Gastroesophageal sphincter (tissue), 4 donors: ENCODE measurements at regions not wholly inside any gene's neighbourhood (a gene's known extent, or its start where the extent isn't known, plus 50 kb on each side); places are given as distances from the start of the nearest gene placed in this dataset.

Experiments
- ATAC-seq: fragments of 150-250 bp; one replicate; pipeline ENCODE4 v1.9.1; 2016; ENCODE audit warnings: mild to moderate bottlenecking, moderate library complexity
- H3K27ac ChIP-seq, 4 donors: fragments of 200-600 bp; sonication (generic) in 3 of 4; 1 replicate in 3 of 4; 2 replicates in 1 of 4; pipeline ENCODE4 v1.5.1; 2016 to 2019
- H3K27me3 ChIP-seq: fragments of 200-600 bp; sonication (generic); one replicate; pipeline ENCODE4 v1.5.1; 2019
- H3K36me3 ChIP-seq, 2 donors: fragments of 200-600 bp; sonication (generic); one replicate each; pipeline ENCODE4 v1.5.1; 2019; ENCODE audit warnings: control low read depth in 1 of 2
- H3K4me1 ChIP-seq, 3 donors: fragments of 200-600 bp; sonication (generic); 1 replicate in 2 of 3; 2 replicates in 1 of 3; pipeline ENCODE4 v1.5.1; 2016 to 2019; ENCODE audit warnings: control low read depth in 2 of 3
- H3K4me3 ChIP-seq, 2 donors: fragments of 200-600 bp; sonication (generic); one replicate each; pipeline ENCODE4 v1.5.1; 2019; ENCODE audit warnings: mild to moderate bottlenecking in 1 of 2, moderate library complexity in 1 of 2
- H3K9me3 ChIP-seq, 3 donors: fragments of 200-600 bp; sonication (generic); one replicate each; pipeline ENCODE4 v1.5.1; 2017 to 2019; ENCODE audit warnings: control low read depth in 2 of 3
- CTCF ChIP-seq, 4 experiments: fragments of 200-600 bp in 2 of 4; fragments of 450-650 bp in 2 of 4; sonication (generic) in 1 of 4; IDR thresholded peaks; one replicate each; pipeline ENCODE4 v1.5.1; 2017 to 2019; ENCODE audit warnings: antibody characterized with exemption in 4 of 4, mild to moderate bottlenecking in 2 of 4, moderate library complexity in 2 of 4
- EP300 ChIP-seq: sonication (generic); formaldehyde crosslinking; IDR thresholded peaks from one replicate; pipeline ENCODE4 v1.6.1; 2017; ENCODE audit warnings: antibody characterized with exemption, mild to moderate bottlenecking
- POLR2A ChIP-seq, 2 donors: fragments of 450-650 bp; IDR thresholded peaks; one replicate each; pipeline ENCODE4 v1.6.1; 2017; ENCODE audit warnings: antibody characterized with exemption in 2 of 2, mild to moderate bottlenecking in 2 of 2, moderate library complexity in 1 of 2
- POLR2AphosphoS5 ChIP-seq: sonication (generic); formaldehyde crosslinking; IDR thresholded peaks from one replicate; pipeline ENCODE4 v1.6.1; 2017; ENCODE audit warnings: antibody characterized with exemption
- WGBS, 2 donors: methylation state at CpG; one replicate each; pipeline ENCODE4 v1.1.5; 2018; ENCODE audit warnings: low coverage in 1 of 2; 5-methylcytosine and 5-hydroxymethylcytosine counted together

GRCh38 chr17:70961341-70961740 is 792.0 kb downstream of the KCNJ2 start:
- H3K27me3 ChIP-seq, result no peaks in the 10 kb centered on the region
- WGBS, 2 donors, result 81 to 88% methylated on average over 3 of the region's 3 CpGs
- no peaks in the 10 kb centered on the region for H3K4me1 ChIP-seq
- peaks cover 0 to 11% (median 0%) of the 10 kb centered on the region in 3 donors for H3K9me3 ChIP-seq
- TF ChIP-seq POLR2A (IDR thresholded peaks at IDR 0.05), result no peak
- TF ChIP-seq POLR2AphosphoS5, result no peak
- TF ChIP-seq EP300, result no peak
- TF ChIP-seq CTCF (IDR thresholded peaks at IDR 0.05), result no peak
- ATAC-seq, result no peak
- H3K4me3 ChIP-seq, result no peak overlapping the region
- no peaks in the 10 kb centered on the region for H3K36me3 ChIP-seq
- no peak overlapping the region for H3K27ac ChIP-seq

GRCh38 chr17:70968302-70968701 is 799.0 kb downstream of the KCNJ2 start:
- peaks cover 0 to 16% (median 0%) of the 10 kb centered on the region in 3 donors for H3K9me3 ChIP-seq
- H3K27ac ChIP-seq, result no peak overlapping the region
- no peaks in the 10 kb centered on the region for H3K4me1 ChIP-seq
- no peaks in the 10 kb centered on the region for H3K36me3 ChIP-seq
- TF ChIP-seq EP300, result no peak
- TF ChIP-seq CTCF (IDR thresholded peaks at IDR 0.05), result no peak
- no peak for TF ChIP-seq POLR2A (IDR thresholded peaks at IDR 0.05)
- no peak for TF ChIP-seq POLR2AphosphoS5
- ATAC-seq, result no peak
- no peaks in the 10 kb centered on the region for H3K27me3 ChIP-seq
- 70 to 73% methylated on average over 3 of the region's 3 CpGs for WGBS, 2 donors
- no peak overlapping the region for H3K4me3 ChIP-seq

- 80 to 86% methylated on average over 2 to 6 of the region's 6 CpGs for WGBS, 2 donors
- H3K27me3 ChIP-seq, result no peaks in the 10 kb centered on the region
- H3K4me1 ChIP-seq, result no peaks in the 10 kb centered on the region
- peaks cover 0 to 16% (median 0%) of the 10 kb centered on the region in 3 donors for H3K9me3 ChIP-seq
- ATAC-seq, result no peak
- H3K4me3 ChIP-seq, result no peak overlapping the region
- H3K27ac ChIP-seq, result no peak overlapping the region
- no peaks in the 10 kb centered on the region for H3K36me3 ChIP-seq
- TF ChIP-seq POLR2A (IDR thresholded peaks at IDR 0.05) (no peak), EP300 (no peak), POLR2AphosphoS5 (no peak), CTCF (IDR thresholded peaks at IDR 0.05) (no peak)
Measured at GRCh38 chr17:70969521-70970034, 800.2 kb downstream of the KCNJ2 start.

GRCh38 chr17:70976447-70976846 is 807.1 kb downstream of the KCNJ2 start:
- Histone ChIP-seq H3K4me1 (no peaks in the 10 kb centered on the region), H3K27me3 (no peaks in the 10 kb centered on the region), H3K4me3 (no peak overlapping the region), H3K27ac (no peak overlapping the region), H3K9me3 (no peaks in the 10 kb centered on the region), H3K36me3 (no peaks in the 10 kb centered on the region)
- no peak for TF ChIP-seq POLR2AphosphoS5
- no peak for TF ChIP-seq POLR2A (IDR thresholded peaks at IDR 0.05)
- no peak for TF ChIP-seq EP300
- TF ChIP-seq CTCF (IDR thresholded peaks at IDR 0.05), result no peak
- no peak for ATAC-seq

- Histone ChIP-seq H3K27me3 (peaks cover 3% of the 10 kb centered on the region), H3K4me3 (no peak overlapping the region), H3K9me3 (peaks cover 0 to 24% (median 0%) of the 10 kb centered on the region in 3 donors), H3K4me1 (no peaks in the 10 kb centered on the region), H3K36me3 (no peaks in the 10 kb centered on the region), H3K27ac (no peak overlapping the region)
- TF ChIP-seq POLR2A (IDR thresholded peaks at IDR 0.05), result no peak
- TF ChIP-seq POLR2AphosphoS5, result no peak
- no peak for TF ChIP-seq CTCF (IDR thresholded peaks at IDR 0.05)
- TF ChIP-seq EP300, result no peak
- no peak for ATAC-seq
- 100% methylated on average over 2 of the region's 3 CpGs; no CpG with 5 or more reads in 1 of the 2 donors for WGBS, 2 donors
Measured at GRCh38 chr17:70984873-70985272, 815.5 kb downstream of the KCNJ2 start.
